Inferior parietal cortex (tissue), 1 donor: ENCODE measurements at regions not wholly inside any gene's neighbourhood (a gene's known extent, or its start where the extent isn't known, plus 50 kb on each side); places are given as distances from the start of the nearest gene placed in this dataset.
"Not testable (repeated sequence)": the region's sequence is repeated elsewhere in the genome, so short reads cannot be mapped to it uniquely, and the experiment has no call there.

Source experiments
- DNase-seq: peaks from one replicate; pipeline ENCODE4 v3.0.0-alpha.2; 2016; ENCODE audit errors: extremely low spot score

DNA sequence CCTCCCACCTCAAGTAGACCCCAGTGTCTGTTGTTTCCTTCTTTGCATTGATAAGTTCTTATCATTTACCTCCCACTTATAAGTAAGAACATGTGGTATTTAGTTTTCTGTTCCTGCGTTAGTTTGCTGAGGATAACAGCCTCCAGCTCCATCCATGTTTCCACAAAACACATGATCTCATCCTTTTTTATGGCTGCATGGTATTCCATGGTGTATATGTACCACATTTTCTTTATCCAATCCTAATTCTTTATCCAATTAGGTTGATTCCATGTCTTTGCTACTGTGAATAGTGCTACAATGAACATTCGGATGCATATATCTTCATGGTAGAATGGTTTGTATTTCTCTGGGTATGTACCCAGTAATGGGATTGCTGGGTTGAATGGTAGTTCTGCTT lies 102.5 kb upstream of the UGP2 start:
- DNase-seq = not testable (repeated sequence)

DNA sequence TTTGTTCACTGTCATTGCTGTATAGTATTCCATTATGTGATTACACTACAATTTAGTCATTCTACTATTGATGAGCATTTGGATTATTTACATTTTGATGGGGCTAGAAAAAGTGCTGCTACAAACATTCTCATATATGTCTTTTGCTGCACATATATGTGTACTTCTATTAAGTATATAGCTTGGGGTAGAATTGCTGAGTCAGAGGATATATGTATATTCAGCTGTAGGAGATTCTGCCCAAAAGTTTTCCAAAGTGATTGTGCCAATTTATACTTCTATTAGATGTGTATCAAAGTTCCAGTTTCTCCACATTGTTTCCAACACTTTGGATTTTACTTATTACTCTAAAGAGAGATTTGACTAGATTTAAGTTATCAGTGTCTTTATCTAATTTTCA lies 101.7 kb upstream of the UGP2 start:
- DNase-seq = no peak

DNA sequence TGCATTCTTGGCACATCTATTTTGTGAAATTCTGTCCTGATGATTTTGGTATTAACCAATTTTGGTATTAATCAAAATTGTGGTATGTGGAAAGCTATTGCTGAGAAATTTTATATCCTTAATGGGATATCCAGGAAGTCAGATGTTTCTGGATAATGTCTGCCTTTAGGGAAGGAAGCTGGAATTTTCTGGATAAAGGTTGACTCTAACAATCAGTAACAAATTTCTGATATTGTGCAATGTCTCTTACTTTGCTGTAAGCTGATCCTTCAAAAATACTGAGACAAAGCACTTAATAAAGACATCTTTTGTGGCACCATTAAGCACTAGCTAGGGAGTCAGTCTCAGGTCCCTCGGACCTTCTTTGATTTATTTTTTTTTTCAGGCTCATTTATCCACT lies 100.8 kb upstream of the UGP2 start:
- no peak for DNase-seq

GRCh38 chr2:63741884-63742579 lies 99.7 kb upstream of the UGP2 start:
- no peak for DNase-seq

- no peak for DNase-seq
Observed at GRCh38 chr2:63742580-63742976, 99.1 kb upstream of the UGP2 start.

GRCh38 chr2:63743170-63743981 lies 98.3 kb upstream of the UGP2 start:
- no peak for DNase-seq

- no peak for DNase-seq
Observed at GRCh38 chr2:63743982-63744966, 97.4 kb upstream of the UGP2 start.

- DNase-seq = not testable (repeated sequence)
Observed at GRCh38 chr2:63746548-63746947, 95.1 kb upstream of the UGP2 start.

- no peak for DNase-seq
Observed at GRCh38 chr2:63751901-63752300, 89.8 kb upstream of the UGP2 start.

GRCh38 chr2:63755216-63755615 lies 86.5 kb upstream of the UGP2 start:
- no peak for DNase-seq

DNA sequence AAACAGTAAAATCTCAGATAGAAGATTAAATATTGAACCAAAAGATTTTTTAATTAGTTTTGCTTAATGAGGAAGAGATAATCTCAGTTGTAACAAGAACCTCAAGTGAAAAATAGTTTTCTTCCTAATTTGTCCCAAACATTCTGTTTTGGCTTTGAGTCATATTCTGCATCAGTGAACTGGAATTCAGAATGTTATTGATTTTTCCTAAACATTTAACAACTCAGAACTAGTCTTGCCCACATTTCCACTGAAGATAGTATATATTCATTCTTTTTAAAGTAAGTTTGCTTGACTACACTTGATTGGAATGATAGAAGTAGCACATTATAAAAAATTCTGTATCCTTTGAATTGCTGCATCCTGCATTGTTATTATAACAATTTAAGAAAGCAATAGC lies 85.7 kb upstream of the UGP2 start:
- DNase-seq = no peak

DNA sequence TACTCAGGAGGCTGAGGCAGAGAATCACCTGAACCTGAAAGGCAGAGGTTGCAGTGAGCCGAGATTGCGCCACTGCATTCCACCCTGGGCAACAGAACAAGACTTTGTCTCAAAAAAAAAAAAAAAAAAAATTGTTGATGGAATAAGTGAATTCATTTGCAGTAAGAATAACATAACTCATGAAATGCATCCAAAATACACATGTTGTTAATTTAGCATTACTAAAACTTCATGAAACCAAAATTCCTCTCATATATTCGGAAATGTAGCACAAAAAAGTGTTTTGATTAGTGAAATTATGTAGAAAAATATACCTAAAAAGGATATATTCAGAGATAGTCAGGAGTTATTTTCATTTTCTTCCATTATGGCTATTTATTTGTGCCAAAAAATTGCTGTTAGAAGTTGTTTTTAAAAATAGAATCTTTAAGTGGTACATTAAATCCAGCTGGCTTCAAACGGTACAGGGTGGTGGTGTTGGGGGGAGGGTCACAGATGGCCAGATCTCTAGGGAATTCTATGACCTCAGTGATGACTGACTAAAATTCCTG lies 78.2 kb upstream of the UGP2 start:
- no peak for DNase-seq

DNA sequence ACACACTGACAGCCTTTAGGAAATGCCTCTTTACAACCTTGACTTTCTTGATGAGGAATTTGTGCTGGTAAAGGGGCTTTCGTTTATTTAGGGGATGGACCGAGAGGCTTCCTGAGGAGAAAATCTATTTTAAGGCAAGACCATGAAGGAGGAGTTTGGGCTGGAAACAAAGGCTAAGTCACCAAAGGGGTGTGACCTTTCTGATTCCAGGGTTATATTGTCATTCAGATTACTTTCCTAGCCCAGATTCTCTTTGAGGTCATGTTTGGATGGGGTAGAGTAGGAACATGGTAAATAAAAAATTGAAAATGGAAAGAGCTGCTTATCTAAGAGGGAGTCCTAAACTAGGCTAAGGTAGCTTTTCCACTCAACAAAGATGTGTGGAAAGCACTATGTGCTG lies 77.1 kb upstream of the UGP2 start:
- DNase-seq = no peak

DNA sequence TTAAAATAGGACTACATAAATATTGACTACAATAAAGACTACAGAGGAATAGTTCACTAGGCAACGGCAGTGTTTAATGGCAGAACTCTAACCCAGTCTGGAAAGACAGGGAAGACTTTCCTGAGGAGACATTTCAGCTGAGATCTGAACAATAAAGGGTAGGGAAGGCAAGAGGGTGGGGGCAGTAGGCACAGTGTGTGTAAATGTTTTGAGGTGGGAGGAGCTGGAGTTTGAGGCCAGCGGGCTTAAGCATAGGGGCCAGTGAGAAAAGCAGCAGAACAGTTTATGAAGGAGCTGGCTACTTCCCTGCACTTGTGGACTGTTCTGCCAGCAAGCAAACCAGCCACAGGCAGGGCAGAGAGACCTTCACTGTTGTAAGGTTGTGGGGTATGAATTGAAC lies 76.6 kb upstream of the UGP2 start:
- DNase-seq = no peak

- DNase-seq = no peak
Observed at GRCh38 chr2:63767307-63767706, 74.4 kb upstream of the UGP2 start.

- no peak for DNase-seq
Observed at GRCh38 chr2:63768051-63768450, 73.6 kb upstream of the UGP2 start.

GRCh38 chr2:63769915-63770314 lies 71.8 kb upstream of the UGP2 start:
- no peak for DNase-seq

DNA sequence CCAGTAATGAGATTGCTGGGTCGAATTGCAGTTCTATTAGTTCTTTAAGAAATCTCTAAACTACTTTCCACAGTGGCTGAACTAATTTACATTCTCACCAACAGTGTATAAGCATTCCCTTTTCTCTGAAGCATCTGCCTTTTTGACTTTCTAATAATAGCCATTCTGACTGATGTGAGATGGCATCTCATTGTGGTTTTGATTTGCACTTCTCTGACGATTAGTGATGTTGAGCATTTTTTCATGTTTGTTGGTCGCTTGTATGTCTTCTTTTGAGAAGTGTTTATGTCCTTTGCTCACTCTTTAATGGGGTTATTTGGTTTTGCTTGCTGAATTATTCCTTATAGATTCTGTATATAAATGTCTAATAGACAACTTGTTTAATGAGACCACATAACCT lies 69.6 kb upstream of the UGP2 start:
- no peak for DNase-seq

GRCh38 chr2:63775191-63775590 lies 66.5 kb upstream of the UGP2 start:
- DNase-seq = no peak

DNA sequence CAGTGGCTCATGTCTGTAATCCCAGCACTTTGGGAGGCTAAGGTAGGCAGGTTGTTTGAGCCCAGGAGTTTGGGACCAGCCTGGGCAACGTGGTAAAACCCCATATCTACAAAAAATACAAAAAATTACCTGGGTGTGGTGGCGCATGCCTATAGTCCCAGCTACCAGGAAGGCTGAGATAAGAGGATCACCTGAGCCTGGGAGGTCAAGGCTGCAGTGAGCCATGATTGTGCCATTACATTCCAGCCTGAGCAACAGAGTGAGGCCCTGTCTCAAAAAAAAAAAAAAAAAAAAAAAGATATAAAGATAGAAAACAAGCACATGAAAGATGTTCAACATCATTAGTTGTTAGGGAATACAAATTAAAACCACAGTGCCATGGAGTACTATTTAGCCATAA lies 65.3 kb upstream of the UGP2 start:
- no peak for DNase-seq

GRCh38 chr2:63777816-63778215 lies 63.9 kb upstream of the UGP2 start:
- no peak for DNase-seq

- no peak for DNase-seq
Observed at GRCh38 chr2:63778391-63778790, 63.3 kb upstream of the UGP2 start.
